Germinal center (tissue), 1 donor: ENCODE measurements at regions not wholly inside any gene's neighbourhood (a gene's known extent, or its start where the extent isn't known, plus 50 kb on each side); places are given as distances from the start of the nearest gene placed in this dataset.
"Not testable (repeated sequence)": the region's sequence is repeated elsewhere in the genome, so short reads cannot be mapped to it uniquely, and the experiment has no call there.

Experiments used
- DNase-seq: peaks from one replicate; pipeline ENCODE4 v3.0.0; 2012; ENCODE audit warnings: mixed read lengths, low spot score

DNA sequence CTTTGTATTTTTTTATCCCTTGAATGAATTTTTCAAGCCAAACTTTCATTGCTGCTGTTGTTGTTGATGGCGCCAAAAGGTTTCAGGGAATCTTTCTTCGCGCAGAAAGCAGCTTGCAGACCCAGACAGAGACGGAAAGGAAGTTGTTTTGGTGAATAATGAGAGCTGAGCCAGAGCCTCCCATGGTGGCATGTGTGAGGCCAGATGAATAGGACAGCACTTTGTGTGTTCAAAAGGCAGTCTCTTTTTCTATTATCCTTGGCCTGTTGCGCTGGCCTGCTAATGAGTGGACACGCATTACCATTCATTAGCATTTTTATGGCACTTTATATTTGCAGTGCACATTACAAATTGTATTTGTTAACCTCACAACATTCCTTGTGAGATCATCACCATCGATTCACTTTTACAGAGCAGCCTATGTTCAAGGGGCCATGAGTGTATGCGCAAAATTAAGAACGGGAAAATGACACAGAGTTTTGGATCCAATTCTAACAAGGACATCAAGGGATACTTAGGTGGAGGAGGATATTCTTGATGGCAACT lies 754.7 kb downstream of the BCL11A start:
- no peak for DNase-seq

DNA sequence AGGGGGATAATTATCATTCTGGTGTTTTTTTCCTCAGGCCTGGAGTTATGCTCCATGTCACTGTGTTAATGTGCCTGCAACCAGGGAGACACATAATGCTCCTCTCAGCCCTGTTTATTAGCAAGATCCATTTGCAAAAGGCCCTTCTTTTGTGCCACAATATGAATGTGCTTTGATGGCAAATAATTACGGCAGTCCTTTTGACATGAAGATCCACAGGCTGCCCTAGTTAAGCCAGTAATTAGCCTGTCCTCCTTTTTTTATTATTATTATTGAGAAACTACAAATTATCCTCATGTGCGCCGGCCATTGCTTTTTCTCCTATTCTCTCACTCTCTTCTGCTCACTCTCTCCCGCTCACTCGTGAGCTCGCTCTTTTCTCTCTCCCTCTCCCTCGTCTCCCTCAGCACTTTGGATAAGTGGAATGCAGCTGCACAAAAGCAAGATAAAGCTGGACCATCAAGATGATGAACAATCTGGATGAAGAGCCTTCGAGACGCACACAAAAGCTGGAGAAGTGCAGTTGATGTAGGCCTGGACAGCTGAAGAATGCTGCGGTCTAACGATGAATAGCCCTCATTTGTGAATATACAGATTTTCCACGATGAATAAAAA lies 762.3 kb downstream of the BCL11A start:
- DNase-seq, result no peak

DNA sequence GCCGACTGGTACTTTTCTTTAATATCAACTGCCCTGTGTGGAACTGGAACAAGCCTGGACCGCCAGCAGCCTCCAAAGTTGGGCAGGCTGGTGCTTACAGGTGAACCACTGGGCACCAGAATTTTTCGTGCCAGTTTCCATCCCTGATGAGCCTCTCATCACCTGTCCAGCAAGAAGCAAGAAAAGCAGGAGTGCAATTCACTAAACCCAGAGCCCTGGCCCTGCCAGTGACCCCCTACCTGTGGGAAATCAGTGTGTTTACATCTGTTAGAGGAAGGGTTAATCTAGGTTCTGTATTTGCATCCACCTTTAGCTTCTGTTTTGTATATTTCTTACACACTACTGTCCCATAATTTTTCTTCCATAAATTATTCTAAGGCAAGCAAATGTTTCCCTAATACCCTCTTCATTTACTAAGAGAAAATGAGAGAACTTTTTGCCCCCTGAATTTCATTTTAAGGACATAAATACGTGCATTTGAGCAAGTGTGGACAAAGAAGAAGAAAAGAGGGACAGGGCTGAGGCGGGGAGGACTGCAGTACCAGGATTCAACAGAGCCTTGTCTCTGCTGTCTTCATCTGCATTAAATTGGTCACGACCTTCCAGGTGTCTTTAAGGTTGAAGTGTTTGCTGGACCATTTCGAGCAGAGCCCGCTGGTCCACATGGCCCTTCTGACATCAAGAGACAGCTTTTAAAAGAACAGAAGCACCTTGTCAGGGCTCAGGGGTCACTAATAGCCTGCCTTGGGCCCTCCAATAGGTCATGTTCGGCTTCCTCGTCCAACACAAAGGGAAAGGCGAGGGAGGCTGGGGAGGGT lies 763.1 kb downstream of the BCL11A start:
- DNase-seq, result no peak

DNA sequence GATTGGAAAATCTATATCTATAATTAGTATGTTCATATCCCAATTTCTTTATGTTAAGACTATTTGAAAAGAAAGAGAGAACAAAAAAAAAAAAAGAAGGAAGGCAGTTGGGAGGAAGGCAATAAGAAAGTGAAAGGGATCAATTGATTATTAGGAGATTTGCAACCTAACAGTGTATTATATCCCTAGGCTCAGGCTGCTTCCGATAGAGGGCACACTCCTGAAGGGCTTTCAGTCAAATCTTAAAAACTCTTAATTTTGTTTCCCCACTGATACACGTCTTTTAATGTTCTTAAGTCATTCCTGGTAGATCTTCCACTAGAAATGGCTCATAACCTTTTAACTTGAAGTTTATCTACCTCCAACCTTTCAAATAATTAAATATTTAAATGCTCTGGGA lies 763.9 kb downstream of the BCL11A start:
- no peak for DNase-seq

DNA sequence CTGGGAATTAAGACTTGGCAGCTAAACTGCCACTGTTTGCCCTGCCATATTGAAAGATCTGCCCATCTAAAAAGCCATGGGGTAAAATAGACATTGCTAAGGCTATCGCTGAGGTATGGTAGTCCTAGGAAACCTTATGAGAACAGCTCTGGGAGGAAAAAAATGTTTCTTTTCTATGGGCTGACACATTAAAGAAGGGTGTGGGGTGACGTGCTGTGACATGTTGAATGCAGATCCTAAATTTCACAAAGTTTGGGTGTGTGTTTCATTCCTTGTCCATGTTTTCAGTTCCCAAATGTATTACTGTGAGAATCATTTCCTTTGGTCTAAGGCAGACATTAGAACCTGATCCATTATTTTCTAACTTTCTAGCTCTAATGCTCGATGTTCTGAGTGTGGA lies 766.4 kb downstream of the BCL11A start:
- no peak for DNase-seq

DNA sequence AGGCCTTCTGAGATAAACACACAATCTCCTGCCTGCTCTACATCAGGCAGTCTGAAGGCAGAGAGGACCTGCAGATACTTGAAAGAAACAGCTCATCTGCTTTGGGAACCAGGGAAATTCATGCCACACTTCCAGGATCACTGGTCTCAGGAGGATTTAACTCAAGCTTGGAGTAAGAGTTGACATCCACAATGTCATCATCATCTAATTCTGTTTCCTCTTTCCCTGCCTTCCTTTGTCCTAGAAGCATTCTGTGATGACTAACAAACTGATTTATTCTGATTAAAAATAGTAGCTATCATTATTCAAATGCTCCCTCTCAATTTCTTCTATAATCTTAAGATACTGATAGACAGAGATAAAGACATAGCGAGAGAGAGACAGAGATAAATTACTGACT lies 766.8 kb downstream of the BCL11A start:
- no peak for DNase-seq

DNA sequence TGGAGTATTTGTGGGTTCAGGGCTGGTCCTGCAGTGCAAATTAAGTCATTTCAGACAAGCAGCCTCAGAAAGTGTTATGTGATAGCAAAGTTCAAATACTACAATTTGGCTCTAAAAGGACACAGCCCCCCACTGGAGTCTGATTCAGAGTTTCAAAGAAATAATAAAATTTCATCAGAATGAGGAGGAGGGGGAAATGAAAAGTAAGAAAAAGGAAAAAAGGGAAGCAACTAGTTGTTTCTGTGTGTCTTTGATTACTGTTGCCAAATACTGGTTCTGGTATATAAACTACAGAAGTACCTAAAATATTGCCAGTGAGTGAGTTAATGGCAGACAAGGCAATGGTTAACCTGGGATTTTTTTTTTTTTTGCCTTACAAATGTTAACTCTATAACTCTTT lies 773.9 kb downstream of the BCL11A start:
- no peak for DNase-seq

DNA sequence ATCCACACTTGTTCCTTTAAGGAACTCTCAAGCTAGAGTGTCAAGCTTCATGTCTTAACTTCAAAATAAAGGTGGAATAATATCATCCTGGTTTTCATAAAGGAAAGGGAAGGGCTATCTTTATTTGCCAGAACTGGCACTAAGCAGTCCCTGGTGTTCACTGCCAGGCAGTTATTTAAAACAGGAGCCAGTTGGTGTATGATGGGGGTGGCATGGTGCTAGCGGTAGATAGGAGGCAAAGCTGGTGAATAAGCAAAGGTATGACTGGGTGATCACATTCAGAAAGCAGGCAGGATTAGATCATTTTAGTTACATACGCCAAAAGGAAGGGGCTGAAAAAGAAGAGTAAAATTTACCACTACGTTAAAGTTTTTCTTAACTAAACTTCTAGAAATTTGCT lies 776.3 kb downstream of the BCL11A start:
- DNase-seq, result no peak

DNA sequence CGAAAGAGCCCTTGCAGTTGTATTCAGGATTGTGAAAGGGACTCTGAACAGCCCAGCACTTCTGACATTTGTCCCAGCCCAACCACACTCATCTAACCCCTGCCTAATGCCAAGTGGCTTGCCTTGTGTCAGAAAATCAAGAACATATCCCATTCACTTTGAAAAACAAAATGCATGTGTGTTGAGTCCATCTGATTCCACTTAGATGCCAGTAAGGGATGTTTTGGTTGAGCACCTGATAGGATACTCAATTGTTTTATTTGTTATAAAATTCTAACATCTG lies 776.8 kb downstream of the BCL11A start:
- DNase-seq, result no peak

DNA sequence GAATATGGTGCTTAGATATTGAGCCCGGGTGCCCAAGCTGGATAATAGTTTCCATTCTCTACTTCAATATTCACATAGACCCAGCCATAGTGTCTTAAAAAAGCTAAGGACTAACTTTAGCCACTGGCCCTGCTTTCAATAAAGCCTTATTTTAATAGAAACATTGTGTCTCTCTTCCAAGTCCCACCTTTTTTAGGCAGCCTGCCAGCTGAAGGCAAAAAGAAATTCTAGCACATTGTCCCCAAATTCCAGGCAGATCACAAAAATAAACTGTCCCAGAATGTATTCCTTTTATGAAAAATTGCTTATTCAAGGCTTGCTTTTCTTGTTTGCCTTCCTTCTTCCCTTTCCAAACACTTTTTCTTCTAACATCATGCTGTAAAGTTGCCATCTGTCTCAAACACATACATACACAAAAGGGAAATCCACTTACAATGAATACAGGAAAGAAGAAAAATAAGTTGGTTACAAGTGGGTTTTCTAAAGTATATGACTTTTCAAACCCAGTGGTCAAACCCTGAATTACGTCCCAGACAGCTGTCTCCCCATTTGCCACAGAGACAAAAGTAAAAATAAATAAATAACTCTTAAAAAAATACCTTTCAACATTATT lies 778.5 kb downstream of the BCL11A start:
- DNase-seq, result no peak

DNA sequence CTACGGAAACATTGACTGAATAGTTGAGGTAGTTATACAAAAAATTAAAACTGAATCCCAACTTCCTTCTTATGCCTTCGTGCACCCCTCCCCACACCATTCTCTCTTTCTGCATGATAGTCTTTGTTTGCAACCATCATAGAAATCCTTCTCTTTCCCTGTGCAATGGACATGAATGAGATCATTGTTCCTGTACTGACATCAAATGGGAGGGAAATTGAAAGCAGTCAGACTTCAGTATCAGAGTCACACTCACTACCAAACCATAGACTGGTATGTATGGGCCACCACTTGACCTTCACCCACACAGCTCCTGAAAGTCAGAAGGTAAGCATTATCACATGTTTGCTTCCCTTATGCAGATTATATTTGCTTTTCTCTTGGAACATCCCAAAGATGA lies 782.8 kb downstream of the BCL11A start:
- no peak for DNase-seq

DNA sequence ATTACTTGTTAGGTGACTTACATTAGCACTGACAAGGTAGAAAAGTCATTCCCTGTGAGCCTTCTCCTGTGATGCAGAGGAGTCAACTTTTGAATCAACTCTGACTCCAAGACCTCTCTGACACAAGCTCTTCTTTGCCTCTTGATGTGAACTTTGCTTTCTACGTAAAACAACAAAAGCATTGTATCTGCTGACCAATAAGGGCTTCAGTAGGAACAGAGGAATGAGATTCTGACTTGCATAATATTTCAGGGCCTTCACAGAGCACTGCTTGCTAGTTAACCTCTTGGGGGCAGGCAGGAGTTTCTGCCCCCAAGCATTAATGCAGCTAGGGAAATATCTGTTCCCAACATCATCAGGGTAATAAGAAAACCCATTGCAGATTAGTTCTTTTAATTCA lies 791.5 kb downstream of the BCL11A start:
- DNase-seq, result no peak

DNA sequence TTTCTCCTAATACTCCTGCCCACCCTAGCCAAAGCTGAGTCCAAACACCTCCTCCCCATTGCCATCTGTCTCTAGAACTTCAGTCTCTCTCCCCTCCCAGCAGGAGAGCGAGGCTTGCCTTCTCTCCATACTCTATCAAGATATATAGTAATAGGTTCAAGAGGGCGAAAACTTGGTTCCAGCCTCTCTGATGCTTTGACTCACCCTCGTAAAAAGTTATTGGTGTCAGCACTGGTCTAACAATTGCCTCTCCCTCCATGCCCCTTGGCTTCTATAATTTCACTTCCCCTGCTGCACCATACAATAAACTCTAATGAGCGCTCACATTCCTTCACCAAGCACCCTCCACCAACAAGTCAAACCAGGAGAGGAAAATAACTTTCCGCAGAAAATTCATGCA lies 797.3 kb downstream of the BCL11A start:
- no peak for DNase-seq

DNA sequence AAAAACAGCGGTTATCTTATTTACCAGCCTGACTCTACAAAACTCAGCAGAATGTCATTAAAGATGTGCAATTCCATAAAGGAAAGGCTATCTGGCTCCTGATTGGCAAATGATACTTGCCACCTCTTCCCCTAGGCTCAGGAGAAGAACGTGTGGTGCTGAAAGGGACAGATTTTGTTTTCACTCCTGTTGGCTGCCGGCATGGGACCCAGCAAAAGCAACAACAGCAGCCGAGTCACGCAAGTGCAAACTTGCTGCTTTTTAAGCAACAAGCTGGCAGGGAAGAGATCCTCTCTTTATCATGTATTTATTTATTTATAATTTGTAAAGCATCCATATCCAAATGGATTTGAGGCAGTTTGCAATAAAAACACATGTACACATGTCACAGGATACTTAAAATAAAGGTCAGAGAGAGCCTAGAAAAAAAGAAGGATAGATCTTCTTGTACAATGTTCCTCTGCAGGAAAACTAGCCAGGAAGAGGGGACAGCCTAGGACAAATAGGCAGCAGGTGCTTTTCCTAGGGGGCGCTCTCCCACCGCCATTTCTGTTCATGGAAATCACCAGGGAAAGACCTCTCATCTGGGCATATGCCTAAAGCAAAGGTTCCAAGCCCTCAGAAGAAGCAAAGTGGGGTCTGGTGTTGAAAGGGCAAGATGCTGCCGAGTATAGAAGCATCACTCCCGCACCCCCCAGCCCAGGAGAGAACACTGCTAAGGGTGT lies 799.3 kb downstream of the BCL11A start:
- DNase-seq, result no peak

DNA sequence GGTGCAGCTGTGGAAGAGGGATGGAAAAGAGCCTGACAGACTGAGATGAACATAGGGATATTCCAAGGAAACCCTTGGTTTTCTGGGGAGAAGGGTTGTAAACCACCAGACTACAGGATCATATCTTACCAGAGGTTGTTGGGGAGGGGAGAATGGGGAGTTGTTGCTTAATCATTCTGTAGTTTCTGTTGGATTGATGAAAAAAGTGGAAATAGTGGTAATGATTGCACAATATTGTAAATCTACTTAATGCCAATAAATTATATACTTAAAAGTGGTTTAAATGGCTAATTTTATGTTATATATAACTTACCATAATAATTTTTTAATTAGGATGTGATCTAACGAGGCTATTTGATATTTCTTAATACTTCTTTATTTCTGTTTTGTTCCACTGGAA lies 800.9 kb downstream of the BCL11A start:
- DNase-seq, result no peak

DNA sequence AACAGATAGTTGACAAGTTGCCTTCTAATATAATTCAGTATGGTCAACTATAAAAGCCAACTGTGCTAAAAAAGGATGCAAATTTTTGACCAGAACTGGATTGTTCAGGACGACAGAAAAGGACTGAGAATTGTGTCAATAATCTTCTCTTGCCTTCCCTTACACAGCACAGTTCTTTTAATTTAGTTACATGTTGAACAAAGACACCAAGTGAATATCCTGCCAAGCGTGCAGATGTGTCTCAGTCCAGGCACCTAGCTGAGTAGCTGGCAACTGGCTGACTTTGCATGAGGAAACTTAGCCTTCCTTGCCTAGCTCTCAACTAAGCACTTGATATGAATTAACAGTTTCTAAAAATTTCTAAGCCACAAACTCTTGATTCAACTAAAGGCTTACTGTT lies 801.4 kb downstream of the BCL11A start:
- DNase-seq, result no peak

DNA sequence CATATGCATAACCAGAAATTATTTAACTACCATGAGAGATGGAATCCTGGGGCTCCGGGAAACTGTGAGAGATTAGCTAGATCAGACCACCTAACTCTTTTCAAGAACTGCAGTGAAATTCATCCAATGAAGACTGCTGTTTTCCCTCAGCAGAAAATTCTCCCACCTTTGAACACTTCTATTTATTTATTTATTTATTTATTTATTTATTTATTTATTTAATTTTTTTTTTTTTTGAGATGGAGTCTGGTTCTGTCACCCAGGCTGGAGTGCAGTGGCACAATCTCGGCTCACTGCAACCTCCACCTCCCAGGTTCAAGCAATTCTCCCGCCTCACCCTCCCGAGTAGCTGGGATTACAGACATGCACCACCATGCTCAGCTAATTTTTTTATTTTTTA lies 802.2 kb downstream of the BCL11A start:
- DNase-seq, result not testable (repeated sequence)

DNA sequence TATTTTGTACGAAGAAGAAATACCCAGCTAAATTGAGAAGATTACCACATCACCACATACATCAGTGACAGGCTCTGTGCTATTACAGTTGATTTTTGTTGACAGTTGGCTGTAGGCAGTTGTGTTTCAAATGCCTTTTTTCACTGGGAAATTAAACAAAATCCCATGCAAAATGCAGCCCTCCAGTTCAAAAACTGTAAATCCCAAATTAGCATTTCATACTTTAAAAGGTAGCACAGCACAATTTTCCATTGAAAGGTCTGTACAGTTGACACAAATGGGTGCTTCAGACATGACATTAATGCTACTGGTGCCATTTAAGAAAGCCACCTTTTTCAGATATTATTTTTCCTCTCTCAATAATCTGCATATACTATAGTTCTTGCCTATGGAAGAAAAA lies 807.2 kb downstream of the BCL11A start:
- DNase-seq, result no peak

DNA sequence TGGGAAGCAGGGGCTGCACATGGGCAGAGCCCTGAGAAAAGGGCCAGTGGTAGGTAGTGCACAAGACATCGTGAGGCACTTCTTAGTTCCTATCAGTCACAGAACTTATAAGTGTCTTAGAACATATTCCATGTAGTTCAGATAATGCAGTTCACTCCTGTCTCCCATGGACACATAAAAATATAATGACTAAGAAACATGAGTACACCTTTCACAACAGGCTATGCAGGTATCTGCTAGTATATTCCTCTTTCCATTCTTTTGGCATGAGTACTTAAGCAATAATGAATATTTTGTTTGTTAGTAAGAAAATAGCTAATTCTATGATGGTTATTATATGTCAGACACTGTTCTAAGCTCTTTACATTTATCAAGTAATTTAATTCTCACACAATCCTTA lies 808.4 kb downstream of the BCL11A start:
- no peak for DNase-seq

DNA sequence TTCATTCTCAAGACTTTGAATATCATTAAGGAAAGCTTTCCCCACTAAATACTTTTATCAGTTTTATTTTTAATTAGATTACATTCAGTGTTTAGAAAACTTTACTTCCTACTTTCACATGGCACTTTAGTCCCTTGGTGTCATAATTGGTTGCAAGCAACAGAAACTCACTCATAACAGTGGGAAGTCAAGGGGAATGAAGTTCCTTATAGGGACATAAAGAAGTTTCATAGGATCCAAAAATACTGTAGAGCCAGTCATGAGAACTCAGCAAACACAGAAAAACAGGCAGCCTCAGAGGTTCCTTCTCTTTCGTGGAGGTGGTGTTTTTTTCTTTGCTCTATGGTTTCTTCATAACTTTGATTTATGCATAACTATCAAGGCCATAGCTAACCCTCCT lies 809.0 kb downstream of the BCL11A start:
- no peak for DNase-seq

DNA sequence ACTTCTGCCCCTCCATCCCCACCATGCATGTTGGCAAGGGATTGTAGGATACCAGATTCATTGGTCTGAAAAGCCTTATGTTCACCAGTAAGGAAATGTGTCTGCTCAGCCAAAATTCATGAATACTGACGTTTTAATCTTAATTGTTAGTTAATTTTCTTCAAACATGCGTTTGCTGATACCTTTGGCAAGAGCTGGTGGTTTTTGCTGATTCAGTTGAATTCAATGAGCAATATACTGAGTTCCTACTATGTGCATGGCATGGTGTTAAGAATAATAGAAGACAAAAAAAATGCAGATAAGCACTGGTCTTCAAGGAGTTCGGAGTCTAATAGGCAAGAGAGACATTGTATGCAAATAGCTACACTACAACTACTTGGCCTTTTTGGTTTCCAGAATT lies 811.6 kb downstream of the BCL11A start:
- no peak for DNase-seq

DNA sequence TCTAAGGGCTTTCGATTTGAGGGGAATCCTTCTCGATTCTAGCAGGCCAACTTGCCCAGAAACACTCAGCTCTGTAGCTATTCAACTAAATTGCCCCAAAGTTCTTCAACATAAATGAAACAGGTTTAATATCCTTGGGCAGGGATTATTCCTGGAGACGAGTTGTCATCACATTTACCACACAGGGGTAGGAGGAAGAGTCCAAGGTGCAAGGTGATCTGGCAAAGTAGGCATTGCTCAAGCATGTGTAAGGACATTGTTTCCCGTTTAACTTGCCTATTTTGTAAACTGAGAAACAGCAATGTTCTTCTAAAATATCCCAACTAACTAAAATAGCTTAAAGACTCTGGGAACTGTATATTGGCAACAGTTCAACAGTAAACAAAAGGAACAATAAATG lies 814.3 kb downstream of the BCL11A start:
- DNase-seq, result no peak

DNA sequence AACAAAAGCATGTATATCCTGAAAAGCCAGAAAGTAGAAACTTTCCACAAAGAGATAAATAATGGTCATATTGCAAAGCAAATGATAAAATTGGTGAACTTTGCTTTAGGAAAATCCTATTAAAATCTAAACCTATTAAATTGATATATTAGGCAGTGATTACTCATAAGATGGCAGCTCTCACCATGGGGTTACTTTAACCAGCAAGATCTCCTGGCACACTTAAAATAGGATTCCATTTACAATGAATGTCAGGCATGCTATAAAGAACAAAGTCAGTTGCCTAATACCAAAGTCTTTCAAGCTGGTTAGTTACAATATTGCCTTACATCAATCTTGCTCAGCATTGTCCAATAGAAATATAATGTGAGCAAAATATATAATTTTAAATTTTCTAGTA lies 816.2 kb downstream of the BCL11A start:
- DNase-seq, result no peak
